Stimulated activated CD4-positive, alpha-beta T cell treated with anti-CD3 and anti-CD28 coated beads, TNF-alpha, amount 100 ng/mL, for 24 hours (primary cell): ENCODE measurements at regions not wholly inside any gene's neighbourhood (a gene's known extent, or its start where the extent isn't known, plus 50 kb on each side); places are given as distances from the start of the nearest gene placed in this dataset.
"Not testable (repeated sequence)": the region's sequence is repeated elsewhere in the genome, so short reads cannot be mapped to it uniquely, and the experiment has no call there.

Source experiments
- DNase-seq, 3 experiments: peaks; one replicate each; pipeline ENCODE4 v3.0.0-alpha.2; 2020; ENCODE audit warnings: low read depth in 3 of 3

DNA sequence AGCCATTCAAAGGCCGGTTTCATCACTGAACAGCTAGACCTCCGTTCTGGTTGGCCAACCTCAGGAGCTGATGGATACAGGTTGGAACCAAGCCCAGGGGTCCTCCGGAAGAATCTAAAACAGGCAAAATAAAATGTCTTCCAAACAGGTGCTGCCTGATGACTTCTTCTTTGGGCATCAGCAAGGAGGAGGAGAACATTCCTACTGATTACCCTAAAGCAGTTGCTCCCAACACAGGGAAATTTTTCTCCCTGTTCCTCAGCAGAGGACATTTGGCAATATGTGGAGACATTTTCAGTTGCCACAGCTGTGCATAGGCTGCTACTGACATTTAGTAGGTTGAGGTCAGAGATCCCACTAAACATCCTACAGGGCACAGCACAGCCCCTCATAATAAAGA lies 319.3 kb upstream of the PPARGC1A start:
- no peak for DNase-seq

- no peak for DNase-seq
Observed at GRCh38 chr4:24208691-24209090, 318.8 kb upstream of the PPARGC1A start.

- not testable (repeated sequence) for DNase-seq
Observed at GRCh38 chr4:24204708-24205107, 314.9 kb upstream of the PPARGC1A start.

DNA sequence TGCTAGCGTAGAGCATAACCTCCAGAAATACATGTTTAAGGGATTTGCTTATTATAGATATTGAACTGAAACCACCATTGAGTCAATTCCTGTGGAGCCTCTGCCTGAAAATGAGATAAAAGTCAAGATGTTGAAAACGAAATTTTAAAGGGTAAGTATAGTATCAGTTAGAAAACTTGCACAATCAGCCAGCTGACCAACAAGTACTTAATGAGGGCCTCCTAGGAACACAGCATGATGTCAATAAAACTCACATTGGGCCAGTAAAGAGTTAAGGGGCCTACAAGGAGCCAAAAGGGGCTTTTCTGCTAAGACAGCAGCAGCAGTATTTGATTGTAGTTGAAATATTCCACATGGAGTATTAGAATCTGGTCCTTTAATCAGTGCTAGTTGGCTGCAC lies 314.1 kb upstream of the PPARGC1A start:
- DNase-seq, result no peak

DNA sequence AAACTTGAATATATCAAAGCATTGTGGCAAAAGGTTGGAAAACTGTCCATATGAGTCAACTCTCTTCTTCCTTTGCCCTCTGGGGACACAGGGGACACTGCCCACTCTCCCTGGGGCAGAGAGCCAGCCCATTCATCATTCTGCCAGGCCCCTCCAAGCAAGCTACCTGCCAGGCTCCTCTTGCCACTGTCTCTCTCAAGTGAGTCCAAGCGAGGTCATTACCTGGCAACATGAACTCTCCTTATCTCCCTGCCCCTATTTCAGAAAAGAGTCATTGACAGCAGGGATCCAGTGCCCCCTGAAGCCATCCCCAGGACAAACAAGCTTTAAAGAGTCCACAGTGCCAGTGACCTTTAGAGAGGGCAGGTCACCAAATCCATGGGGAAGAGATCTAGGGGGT lies 312.7 kb upstream of the PPARGC1A start:
- DNase-seq, result no peak

DNA sequence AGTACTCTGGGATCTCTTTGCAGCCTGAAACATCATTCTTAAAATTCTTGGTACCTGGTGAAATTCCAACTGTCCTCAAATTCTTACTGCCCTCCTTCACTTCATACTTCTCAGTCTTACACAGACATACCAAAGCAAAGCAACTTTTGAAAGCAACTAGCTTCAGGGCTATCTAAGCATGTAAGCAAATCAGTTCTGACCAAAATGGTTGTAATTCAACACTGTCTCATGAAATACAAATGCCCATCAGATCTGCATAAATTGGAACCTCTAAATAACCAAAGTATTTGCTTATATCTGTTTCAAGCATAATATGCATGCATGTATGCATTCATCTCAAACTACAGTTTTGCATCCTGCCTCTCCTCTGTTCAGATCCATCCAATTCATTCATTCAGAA lies 308.1 kb upstream of the PPARGC1A start:
- DNase-seq, result no peak

- no peak for DNase-seq
Observed at GRCh38 chr4:24196785-24197184, 306.9 kb upstream of the PPARGC1A start.

DNA sequence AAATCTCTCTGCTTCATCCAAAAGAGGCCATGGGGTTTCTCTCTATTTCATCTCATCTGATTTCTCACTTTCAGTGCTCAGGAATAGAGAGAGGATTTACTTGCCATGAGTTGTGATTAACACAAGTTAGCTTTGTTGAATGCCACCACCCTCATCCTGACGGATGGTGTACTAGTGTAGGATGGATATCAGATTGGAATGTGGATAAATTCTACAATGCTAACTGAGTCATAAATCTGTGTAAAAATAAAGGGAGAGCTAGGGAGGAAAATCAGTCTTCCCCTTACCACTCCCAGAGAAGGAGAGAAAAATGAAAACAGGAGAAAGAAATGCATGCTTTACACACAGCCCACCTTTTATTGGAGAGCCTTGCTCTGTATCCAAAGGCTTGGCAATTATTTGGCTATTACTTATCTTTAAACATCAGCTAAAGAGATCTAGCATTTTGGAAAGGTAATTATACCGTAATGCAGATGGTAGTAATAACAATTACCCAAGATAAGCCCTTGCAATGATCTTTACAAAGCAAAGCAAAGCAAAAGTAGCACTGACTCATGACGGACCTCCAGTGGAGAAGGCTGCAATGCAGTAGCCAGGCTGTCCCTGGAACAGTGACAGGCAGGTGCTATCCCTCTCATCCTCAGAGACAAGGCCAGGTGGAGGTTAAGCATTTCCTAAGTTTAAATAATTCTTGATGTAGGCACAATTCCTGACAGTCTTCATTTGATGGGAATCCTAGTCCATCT lies 306.3 kb upstream of the PPARGC1A start:
- DNase-seq, result no peak

- DNase-seq, result no peak
Observed at GRCh38 chr4:24192018-24192641, 302.3 kb upstream of the PPARGC1A start.

GRCh38 chr4:24190761-24191695 lies 301.2 kb upstream of the PPARGC1A start:
- DNase-seq, result no peak

DNA sequence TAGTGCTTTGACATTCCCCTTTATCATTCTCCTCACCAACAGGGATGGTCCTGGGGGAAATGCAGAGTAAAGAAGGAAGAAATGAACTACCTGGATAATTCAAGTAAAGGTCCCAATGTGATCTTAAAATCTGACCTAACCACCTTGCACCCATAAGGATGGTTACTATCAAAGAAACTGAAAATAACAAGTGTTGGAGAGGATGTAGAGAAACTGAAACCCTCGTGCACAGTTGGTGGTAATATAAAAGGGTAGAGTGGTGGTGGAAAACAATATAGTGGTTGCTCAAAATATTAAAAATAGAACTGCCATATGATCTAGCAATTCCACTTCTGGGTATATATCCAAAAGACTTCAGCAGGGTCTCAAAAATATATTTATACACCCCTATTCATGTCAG lies 298.6 kb upstream of the PPARGC1A start:
- DNase-seq, result no peak

- DNase-seq, result no peak
Observed at GRCh38 chr4:24186466-24186865, 296.6 kb upstream of the PPARGC1A start.

DNA sequence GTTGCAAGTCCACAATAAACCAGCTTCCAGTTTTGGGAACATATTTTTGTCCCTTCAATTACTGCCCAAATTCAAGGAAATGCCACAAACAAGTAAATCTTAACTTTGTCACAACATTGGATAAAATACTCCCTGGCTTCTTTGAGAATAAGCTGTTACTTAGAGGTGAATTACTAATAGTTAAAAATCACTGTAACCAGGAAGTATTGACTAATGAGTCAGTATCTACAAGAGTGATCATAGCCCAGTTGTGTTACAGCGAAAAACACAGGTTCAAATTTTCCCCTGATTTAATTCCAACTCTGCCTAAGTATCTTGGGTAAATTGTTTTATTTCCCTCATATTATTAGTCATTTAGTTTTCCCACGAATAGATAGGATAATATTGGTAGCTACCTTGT lies 291.2 kb upstream of the PPARGC1A start:
- no peak for DNase-seq

DNA sequence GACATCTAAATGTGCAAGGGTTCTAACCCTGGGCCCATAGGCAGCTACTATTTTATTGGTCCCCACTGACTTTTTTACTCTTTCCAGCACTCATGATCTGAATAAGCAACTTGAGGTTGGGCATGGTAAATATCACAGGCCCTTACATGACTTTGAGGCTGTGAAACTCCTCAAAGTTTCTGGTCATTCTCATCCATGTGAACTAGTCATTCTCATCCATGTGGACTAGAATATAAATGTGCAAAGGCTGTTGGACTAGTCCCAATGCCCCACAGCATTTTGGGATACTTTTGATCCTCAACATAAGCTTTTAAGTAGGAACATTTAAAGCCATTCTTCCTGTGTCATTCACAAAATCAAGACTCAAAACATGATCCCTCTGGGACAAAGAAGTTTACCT lies 290.7 kb upstream of the PPARGC1A start:
- no peak for DNase-seq

DNA sequence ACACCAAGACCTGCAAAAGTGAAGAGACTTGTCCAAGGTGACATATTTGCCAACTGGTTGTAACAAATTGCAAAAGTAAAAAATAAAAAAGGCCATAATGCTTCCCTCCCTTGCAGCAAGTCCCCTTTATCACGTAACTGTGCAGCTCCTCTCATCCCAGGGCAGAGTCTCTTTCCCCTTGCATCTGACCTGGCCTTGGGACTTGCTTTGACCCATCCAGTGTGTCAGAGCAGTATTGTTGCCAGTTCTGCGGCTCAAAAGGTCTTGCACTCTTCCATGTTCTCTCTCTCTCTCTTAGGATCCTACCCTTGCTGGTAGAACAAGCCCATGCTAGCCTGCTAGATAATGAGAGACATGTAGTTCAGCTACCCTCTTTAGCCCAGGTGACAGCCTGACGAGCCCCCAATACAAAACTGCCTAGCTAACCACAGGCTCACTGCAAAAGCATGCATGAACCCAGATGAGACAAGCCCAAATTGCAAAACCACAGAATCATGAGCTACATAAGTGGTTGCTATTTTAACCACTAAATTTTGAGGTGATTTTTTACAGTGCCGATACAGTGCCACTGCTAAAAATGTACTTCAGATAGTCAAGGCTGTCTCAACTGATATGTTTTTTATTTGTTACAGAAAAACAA lies 289.5 kb upstream of the PPARGC1A start:
- DNase-seq, result no peak

GRCh38 chr4:24177443-24177842 lies 287.6 kb upstream of the PPARGC1A start:
- DNase-seq, result not testable (repeated sequence)

GRCh38 chr4:24175707-24176106 lies 285.9 kb upstream of the PPARGC1A start:
- no peak for DNase-seq

- no peak for DNase-seq
Observed at GRCh38 chr4:24174602-24175001, 284.8 kb upstream of the PPARGC1A start.

DNA sequence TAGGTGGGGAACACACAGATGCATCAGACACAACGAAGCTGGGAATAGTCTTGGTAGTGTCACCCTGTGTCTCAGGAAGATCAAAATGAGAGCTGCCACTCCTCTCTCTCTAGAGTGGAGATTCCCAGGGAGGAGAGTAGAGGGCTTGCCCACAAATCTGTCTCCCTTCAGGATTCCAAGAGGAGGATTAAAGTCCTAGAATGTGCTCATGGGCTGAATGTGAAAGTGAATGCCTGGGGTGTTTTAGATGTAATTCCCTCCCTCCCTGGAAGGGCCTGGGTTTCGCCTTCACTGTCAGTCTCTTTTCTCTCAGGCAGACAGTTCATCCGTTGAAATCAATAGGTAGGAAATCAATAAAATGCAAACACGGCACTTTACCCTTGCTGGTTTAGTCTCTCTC lies 282.6 kb upstream of the PPARGC1A start:
- DNase-seq, result no peak

DNA sequence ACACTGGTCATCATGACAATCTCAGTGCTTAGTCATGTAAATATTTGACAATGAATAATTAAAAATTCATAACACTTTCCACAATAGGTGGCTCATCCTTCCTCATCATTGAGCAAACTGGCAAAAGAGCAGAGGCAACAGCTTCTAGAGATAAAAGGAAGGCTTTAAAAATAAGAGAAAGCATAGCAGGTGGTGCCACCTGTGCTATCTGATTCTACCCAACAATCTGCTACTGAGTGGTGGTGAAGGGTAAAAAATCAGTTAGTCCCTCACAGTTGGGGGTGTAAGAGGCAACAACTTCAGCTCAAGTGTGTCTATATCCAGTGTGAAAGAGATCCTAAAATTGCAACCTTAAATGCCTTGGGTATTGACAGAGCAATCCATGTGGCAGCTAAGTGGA lies 280.1 kb upstream of the PPARGC1A start:
- DNase-seq, result no peak

DNA sequence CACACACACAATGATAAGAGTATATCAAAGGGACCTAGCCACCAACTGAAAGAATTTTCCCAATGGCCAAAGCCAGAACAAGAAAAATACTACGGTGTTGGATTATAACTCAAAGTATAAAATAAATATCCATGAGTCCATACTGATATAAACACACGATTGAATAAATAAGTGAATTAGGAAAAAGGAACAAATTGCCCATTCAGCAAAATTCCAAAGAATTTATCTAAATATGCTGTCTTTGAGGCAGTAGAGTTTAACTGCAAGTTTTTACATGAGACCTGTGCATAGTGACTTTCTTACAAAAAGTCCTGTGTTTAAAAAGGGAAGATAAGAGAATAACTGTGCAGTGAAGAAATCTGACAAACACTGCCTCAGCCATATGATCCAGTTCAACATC lies 278.8 kb upstream of the PPARGC1A start:
- DNase-seq, result no peak

DNA sequence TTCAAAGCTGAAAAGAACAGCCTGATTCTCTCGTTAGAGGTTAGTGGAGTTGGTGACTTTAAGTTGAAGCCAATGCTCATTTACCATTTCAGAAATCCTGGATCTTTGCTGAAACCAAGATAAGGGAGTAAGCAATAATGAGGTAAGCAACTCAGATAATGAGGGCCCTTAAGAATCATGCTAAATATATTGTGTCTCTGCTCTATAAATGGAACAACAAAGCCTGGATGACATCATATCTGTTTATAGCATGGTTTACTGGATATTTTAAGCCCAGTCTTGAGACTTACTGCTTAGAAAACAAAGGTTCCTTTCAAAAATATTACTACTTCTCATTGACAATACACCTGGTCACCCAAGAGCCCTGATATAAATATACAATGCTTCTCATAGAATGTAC lies 276.7 kb upstream of the PPARGC1A start:
- no peak for DNase-seq
